Thyroid gland (tissue), 4 donors: ENCODE measurements at regions not wholly inside any gene's neighbourhood (a gene's known extent, or its start where the extent isn't known, plus 50 kb on each side); places are given as distances from the start of the nearest gene placed in this dataset.

Experiments
- DNase-seq, 2 donors: peaks; one replicate each; pipeline ENCODE4 v3.0.0-alpha.2; 2019
- H3K27ac ChIP-seq, 3 donors: fragments of 200-600 bp; sonication (generic); 1 replicate in 2 of 3; 2 replicates in 1 of 3; pipeline ENCODE4 v1.5.1; 2016 to 2019; ENCODE audit warnings: mild to moderate bottlenecking in 1 of 3, moderate library complexity in 1 of 3
- H3K27me3 ChIP-seq: fragments of 200-600 bp; sonication (generic); one replicate; pipeline ENCODE4 v1.5.1; 2019
- H3K36me3 ChIP-seq, 2 donors: fragments of 200-600 bp; sonication (generic); one replicate each; pipeline ENCODE4 v1.5.1; 2016 to 2019
- H3K4me1 ChIP-seq, 2 donors: fragments of 200-600 bp; sonication (generic); one replicate each; pipeline ENCODE4 v1.5.1; 2017 to 2019
- H3K4me3 ChIP-seq, 3 donors: fragments of 200-600 bp; sonication (generic); replicated peaks in 1 of 3; 1 replicate in 2 of 3; 2 replicates in 1 of 3; pipeline ENCODE4 v1.5.1; 2016; ENCODE audit warnings: mild to moderate bottlenecking in 1 of 3
- H3K9me3 ChIP-seq: fragments of 200-600 bp; sonication (generic); one replicate; pipeline ENCODE4 v1.5.1; 2017
- CTCF ChIP-seq, 6 experiments: fragments of 200-600 bp in 3 of 6; fragments of 450-650 bp in 3 of 6; sonication (generic) in 3 of 6; IDR thresholded peaks; one replicate each; pipeline ENCODE4 v1.5.1; 2016 to 2019; ENCODE audit warnings: antibody characterized with exemption in 6 of 6, mild to moderate bottlenecking in 2 of 6, inconsistent platforms in 1 of 6, moderate library complexity in 1 of 6
- POLR2A ChIP-seq, 2 donors: fragments of 450-650 bp; IDR thresholded peaks; one replicate each; pipeline ENCODE4 v1.6.1; 2017; ENCODE audit warnings: antibody characterized with exemption in 2 of 2, mild to moderate bottlenecking in 2 of 2, moderate library complexity in 1 of 2
- WGBS, 2 donors: methylation state at CpG; one replicate each; pipeline ENCODE4 v1.1.5; 2017; 5-methylcytosine and 5-hydroxymethylcytosine counted together
- intact Hi-C: fragments of 100-400 bp; cut with DNase I; formaldehyde crosslinking; loops from one replicate; pipeline ENCODE4 v1.15.1; 2023

- intact Hi-C loops, result no loop called here
- Histone ChIP-seq H3K27me3 (no peaks in the 10 kb centered on the region), H3K9me3 (no peaks in the 10 kb centered on the region), H3K4me3 (no peak overlapping the region), H3K36me3 (no peaks in the 10 kb centered on the region), H3K27ac (no peak overlapping the region), H3K4me1 (no peaks in the 10 kb centered on the region)
- 60 to 70% methylated on average over 4 of the region's 4 CpGs for WGBS, 2 donors
- TF ChIP-seq POLR2A (IDR thresholded peaks at IDR 0.05), result no peak
- no peak for TF ChIP-seq CTCF (IDR thresholded peaks at IDR 0.05)
- DNase-seq, result no peak
Measured at GRCh38 chr10:131000743-131001142, 310.8 kb downstream of the TCERG1L start.

GRCh38 chr10:131001438-131001837 is 310.1 kb downstream of the TCERG1L start:
- no peaks in the 10 kb centered on the region for H3K36me3 ChIP-seq
- no peak overlapping the region for H3K4me3 ChIP-seq
- H3K27ac ChIP-seq, result no peak overlapping the region
- H3K27me3 ChIP-seq, result no peaks in the 10 kb centered on the region
- TF ChIP-seq POLR2A (IDR thresholded peaks at IDR 0.05) (no peak), CTCF (IDR thresholded peaks at IDR 0.05) (no peak)
- H3K4me1 ChIP-seq, result no peaks in the 10 kb centered on the region
- DNase-seq, result no peak
- intact Hi-C loops, result no loop called here
- 83 to 85% methylated on average over 9 of the region's 9 CpGs for WGBS, 2 donors
- no peaks in the 10 kb centered on the region for H3K9me3 ChIP-seq

GRCh38 chr10:131002031-131002861 is 309.3 kb downstream of the TCERG1L start:
- DNase-seq, result no peak
- Histone ChIP-seq H3K36me3 (no peaks in the 10 kb centered on the region), H3K4me1 (no peaks in the 10 kb centered on the region), H3K9me3 (no peaks in the 10 kb centered on the region), H3K27ac (no peak overlapping the region), H3K27me3 (no peaks in the 10 kb centered on the region), H3K4me3 (no peak overlapping the region)
- TF ChIP-seq CTCF (IDR thresholded peaks at IDR 0.05) (no peak), POLR2A (IDR thresholded peaks at IDR 0.05) (no peak)
- intact Hi-C loops, result no loop called here
- WGBS, 2 donors, result 68 to 73% methylated on average over 9 to 12 of the region's 12 CpGs

GRCh38 chr10:131003455-131003854 is 308.1 kb downstream of the TCERG1L start:
- no peak for DNase-seq
- no peaks in the 10 kb centered on the region for H3K27me3 ChIP-seq
- WGBS, 2 donors, result 79 to 82% methylated on average over 4 of the region's 4 CpGs
- no peak overlapping the region for H3K4me3 ChIP-seq
- TF ChIP-seq CTCF (IDR thresholded peaks at IDR 0.05) (no peak), POLR2A (IDR thresholded peaks at IDR 0.05) (no peak)
- no peak overlapping the region for H3K27ac ChIP-seq
- intact Hi-C loops, result no loop called here
- H3K36me3 ChIP-seq, result no peaks in the 10 kb centered on the region
- no peaks in the 10 kb centered on the region for H3K4me1 ChIP-seq
- H3K9me3 ChIP-seq, result no peaks in the 10 kb centered on the region

GRCh38 chr10:131004276-131004675 is 307.2 kb downstream of the TCERG1L start:
- Histone ChIP-seq H3K36me3 (no peaks in the 10 kb centered on the region), H3K4me1 (no peaks in the 10 kb centered on the region), H3K9me3 (no peaks in the 10 kb centered on the region), H3K4me3 (no peak overlapping the region), H3K27ac (no peak overlapping the region), H3K27me3 (no peaks in the 10 kb centered on the region)
- TF ChIP-seq CTCF (IDR thresholded peaks at IDR 0.05) (no peak), POLR2A (IDR thresholded peaks at IDR 0.05) (no peak)
- 58 to 70% methylated on average over 2 of the region's 2 CpGs for WGBS, 2 donors
- DNase-seq, result no peak
- intact Hi-C loops, result no loop called here
